OCI-LY7 (cell line): ENCODE measurements at regions not wholly inside any gene's neighbourhood (a gene's known extent, or its start where the extent isn't known, plus 50 kb on each side); places are given as distances from the start of the nearest gene placed in this dataset.

Experiments used
- CTCF ChIP-seq: fragments of 200-600 bp; sonication (generic); conservative IDR thresholded peaks from 2 replicates; pipeline ENCODE4 v1.5.1; 2014; ENCODE audit warnings: mild to moderate bottlenecking, antibody characterized with exemption, low read length, moderate library complexity, mixed read lengths
- EZH2phosphoT487 ChIP-seq: fragments of 200-600 bp; sonication (generic); IDR thresholded peaks from 2 replicates; pipeline ENCODE4 v1.6.1; 2018; ENCODE audit warnings: low read depth, borderline replicate concordance, mild to moderate bottlenecking, mixed run types, antibody characterized with exemption, low read length, moderate library complexity, mixed read lengths

- TF ChIP-seq CTCF: no peak
- no peak for TF ChIP-seq EZH2phosphoT487
Observed at GRCh38 chr20:21020659-21021471, 85.3 kb downstream of the LINC00237 start.
